Erythroblast (primary cell): ENCODE measurements at regions not wholly inside any gene's neighbourhood (a gene's known extent, or its start where the extent isn't known, plus 50 kb on each side); places are given as distances from the start of the nearest gene placed in this dataset.

ENCODE experiments used
- GATA1 ChIP-seq: IDR thresholded peaks from 2 replicates; pipeline ENCODE4 v1.6.1; 2011; ENCODE audit warnings: low read depth, mild to moderate bottlenecking, control low read depth, low read length, moderate library complexity
- POLR2A ChIP-seq: IDR thresholded peaks from 2 replicates; pipeline ENCODE4 v1.6.1; 2011; ENCODE audit warnings: mild to moderate bottlenecking, low read length

DNA sequence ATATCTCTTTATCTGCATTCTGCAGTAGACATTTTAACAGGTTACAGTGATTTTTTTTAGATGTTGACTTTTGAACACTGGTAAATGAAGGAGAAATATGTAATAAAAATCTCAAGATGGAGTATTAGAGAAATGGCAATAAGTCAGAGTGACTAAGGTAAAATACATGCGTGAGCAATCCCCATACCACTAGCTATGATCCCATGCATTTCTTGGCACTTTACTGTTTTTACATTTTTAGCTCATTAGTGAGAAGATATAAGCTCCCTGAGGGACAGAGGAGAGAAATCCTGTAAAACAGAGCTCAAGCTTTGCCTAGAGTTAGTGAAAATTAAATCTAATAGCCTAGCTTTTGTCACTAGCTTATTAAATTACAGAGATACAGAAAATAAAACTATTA, 181.9 kb upstream of the TRPM3 start:
- TF ChIP-seq POLR2A (no peak), GATA1 (no peak)
